Activated CD8-positive, alpha-beta memory T cell treated with anti-CD3 and anti-CD28 coated beads for 48 hours (primary cell): ENCODE measurements at regions not wholly inside any gene's neighbourhood (a gene's known extent, or its start where the extent isn't known, plus 50 kb on each side); places are given as distances from the start of the nearest gene placed in this dataset.

Experiments used
- DNase-seq, 3 experiments: peaks; one replicate each; pipeline ENCODE4 v3.0.0-alpha.2; 2020; ENCODE audit warnings: low read depth in 2 of 3, low spot score in 2 of 3

DNA sequence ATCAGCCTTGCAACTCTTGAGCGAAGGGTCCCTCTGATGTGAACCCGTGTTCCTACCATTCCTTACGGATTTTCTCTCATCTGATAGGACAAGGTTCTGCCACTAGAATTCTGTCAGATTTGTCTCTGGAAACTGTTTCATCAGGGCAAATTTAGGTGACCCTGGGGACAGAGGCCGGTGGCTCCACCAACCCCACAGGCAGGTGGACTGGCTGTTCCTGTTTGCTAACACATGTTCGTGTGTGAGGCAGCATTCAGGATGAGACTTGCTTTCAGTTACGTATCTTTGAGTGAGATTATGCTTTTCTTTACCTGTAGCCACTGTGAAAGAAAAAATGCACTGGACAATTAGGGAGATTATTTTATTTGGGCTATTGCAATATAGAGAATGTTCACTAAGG lies 449.9 kb downstream of the INHBA start:
- no peak for DNase-seq

GRCh38 chr7:41252551-41252950 lies 450.3 kb downstream of the INHBA start:
- no peak for DNase-seq

DNA sequence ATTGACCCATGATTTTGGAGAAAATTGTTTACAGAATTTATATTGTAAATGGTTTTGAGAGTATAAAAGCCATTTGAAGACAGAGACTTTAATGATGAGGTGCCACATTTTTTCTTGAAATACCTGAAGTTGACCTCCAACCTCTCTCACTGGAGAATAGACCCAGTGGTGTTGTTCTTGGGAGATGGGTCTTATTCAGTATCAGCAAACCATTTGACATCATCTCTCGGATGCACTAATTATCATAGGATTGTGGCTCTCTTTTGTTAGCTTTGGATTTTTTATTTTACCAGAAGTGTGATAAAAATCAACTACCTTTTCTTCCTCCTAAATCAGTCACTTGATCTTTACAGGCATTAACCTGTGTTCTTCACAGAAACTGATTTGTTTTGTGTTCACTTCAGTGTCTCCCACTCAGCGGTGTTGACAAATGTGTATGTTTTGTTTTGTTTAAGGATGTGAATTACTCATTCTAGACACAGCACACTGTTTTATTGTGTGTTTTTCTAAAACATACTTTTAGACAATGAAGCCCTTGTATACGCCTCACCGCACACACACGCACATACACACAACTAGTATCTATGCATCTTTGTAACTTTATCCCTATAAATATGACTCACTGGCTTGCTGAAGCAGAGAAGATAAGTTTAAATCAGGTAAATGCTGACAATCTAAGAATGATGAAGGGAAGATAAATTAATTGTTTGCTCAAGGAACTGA lies 455.6 kb downstream of the INHBA start:
- no peak for DNase-seq

DNA sequence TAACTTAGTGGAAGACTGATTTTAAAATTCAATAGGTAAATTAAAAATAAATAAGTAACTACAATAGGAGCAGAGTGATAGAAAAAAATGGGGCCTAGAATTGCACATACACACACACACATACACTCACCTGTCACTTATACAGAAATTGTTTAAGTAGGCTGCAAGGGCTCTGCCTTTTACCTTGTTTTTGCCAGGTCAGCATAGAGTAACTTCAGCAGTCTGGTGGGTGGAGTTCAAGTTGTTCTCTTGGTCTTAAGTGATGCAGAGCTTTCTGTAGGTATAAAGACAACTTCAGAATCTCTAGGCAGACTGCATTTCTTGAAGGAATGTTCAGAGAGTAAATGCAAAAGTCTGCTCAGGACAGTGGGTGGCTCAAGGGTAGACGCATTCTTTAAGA lies 457.0 kb downstream of the INHBA start:
- DNase-seq: no peak

DNA sequence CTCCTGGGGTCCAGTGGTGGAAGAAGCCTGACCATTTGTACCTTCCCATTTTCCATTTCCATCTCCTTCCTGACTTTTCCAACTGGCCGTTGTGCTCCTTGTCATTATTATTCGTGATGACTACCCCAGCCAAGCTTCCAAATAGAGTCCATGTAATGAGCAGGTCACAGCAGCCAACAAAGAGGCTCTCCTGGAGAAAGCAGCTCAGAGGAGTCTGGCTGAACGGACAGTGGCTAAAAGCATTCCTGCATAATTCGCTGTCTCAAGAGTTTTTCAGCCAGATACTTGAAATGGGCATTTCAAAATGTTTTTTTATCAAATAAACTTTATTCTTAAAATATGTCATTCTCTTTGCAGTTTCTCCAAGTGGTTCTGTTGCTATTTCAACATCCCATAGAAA lies 458.6 kb downstream of the INHBA start:
- no peak for DNase-seq

- no peak for DNase-seq
These were observed 461.2 kb downstream of the INHBA start for GRCh38 chr7:41241641-41242040.

DNA sequence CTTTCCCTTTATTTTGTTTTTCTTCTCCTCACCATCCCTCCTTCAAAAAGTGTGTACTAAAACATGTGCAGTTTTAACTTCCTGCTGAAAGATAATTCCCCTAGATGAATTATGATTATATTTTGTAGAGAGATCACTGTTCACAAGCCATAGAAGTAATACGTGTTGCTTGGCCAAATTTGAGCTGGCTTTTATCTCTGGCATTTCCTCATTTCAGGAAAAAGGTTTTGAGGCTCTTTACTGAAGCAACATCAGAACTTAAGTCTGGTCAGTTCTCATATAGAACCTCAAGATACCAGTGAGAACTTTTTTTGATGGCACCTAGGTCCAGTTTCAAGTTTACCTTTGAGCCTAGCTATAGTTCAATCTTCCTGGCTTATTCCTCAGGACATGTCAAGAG lies 463.3 kb downstream of the INHBA start:
- no peak for DNase-seq

GRCh38 chr7:41238851-41239331 lies 464.0 kb downstream of the INHBA start:
- no peak for DNase-seq

GRCh38 chr7:41237956-41238355 lies 464.9 kb downstream of the INHBA start:
- DNase-seq: no peak

DNA sequence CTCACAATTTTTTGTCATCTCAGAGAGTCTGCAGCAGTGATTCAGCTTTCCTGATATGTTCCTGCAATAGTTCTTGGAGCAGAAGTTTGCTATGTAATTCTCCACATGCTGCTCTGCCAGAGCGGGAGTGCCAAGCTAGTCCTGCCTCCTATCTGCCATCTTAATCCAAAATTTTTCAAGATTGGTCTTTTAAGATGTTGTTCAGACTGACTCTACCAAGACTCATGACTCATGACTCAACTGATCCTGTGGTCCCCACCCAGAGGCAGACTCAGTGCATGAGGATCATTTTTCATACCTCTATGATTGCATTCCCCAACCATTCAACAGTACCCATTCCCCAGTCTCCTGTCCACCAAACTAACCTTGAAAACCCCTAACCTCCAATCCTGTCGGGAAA lies 470.8 kb downstream of the INHBA start:
- no peak for DNase-seq

DNA sequence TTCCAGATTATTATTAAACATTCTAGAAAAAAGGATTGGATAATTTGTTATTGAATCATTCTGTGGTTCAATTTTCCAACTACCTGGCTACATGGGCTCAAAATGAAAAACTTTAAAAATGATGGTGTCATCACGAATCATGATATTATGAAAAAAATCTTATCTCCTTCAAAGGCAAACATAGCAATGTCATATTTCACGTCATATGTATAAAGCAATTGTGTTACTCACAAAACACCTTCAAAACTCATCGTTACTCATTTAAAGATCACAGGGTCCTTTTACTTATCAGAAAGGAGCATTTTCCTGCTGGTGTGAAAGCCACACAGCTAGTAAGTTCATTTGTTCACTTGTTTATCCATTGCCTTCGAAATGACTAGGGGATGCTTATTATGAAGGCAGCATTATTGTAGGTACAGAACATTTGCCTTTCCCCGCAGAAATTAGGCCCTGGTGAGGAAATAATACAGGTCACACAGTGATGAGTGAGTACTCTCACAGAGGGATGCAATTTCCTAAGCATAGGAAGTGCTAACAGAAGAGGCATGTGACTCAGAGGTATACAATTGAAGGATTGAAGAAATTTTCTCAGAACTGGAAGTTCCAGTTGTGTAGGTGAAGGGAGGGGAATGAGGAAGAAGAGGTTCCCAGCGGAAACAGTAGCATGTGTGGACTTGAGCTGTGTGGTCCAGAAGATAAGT lies 478.7 kb downstream of the INHBA start:
- no peak for DNase-seq

- DNase-seq: no peak
These were observed 480.1 kb downstream of the INHBA start for GRCh38 chr7:41222746-41223145.

DNA sequence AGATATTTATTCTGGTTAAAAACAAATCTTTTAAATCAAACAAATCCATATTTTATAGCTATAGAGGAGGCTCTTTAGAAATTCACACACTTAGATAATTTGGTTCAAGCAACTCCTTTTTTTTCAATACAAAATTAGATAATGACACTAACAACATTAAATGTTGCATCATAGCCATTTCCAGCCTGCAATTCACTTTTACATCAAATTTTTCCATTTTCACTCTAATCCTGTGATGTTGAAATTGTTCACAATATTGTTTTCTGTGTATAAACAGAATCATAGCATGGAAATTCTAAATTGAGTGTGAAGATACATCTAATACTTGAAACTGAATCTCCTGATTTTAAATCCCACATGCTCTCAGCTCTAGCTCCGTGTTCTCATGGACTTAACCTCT lies 482.6 kb downstream of the INHBA start:
- no peak for DNase-seq

GRCh38 chr7:41219276-41219675 lies 483.6 kb downstream of the INHBA start:
- no peak for DNase-seq

GRCh38 chr7:41217306-41217705 lies 485.6 kb downstream of the INHBA start:
- DNase-seq: no peak

GRCh38 chr7:41207141-41207540 lies 495.7 kb downstream of the INHBA start:
- DNase-seq: no peak

DNA sequence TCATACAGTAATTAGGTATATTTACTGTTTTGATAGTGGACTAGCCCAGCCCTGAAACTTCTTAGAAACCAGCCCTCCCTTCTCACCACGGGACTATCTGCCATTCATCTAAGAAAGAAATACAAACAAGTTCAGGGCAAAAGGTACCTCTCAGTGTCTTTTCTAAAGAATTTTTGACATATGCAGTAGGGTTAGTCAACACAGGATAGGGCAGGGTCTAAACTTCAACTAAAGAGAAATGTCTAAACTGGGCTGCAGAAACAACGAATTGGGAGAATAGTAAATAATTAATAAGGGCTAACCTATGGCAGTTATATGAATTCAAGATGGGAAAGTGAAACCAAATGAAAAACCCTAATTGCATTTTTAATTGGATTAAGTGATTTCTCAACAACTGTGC lies 496.6 kb downstream of the INHBA start:
- no peak for DNase-seq

- DNase-seq: no peak
These were observed 497.3 kb downstream of the INHBA start for GRCh38 chr7:41205600-41205999.

DNA sequence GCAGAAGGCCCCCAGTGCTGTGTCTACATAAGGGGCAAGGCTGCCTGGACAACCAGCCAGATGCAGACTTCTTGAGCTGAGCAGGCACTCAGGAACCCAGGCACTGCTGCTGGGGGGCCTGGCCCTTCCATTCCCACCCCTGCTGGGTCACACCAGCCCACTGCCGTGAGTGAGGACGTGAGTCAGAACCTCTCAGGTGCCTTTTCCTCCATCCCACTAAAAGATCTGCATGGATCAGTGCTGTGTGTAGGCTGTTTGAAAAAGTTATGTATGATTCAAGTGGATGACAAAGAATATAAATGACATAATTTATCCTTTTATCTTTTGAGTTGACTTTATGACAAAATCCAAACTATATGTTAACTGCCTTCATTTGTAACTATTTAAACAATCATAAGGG lies 499.3 kb downstream of the INHBA start:
- DNase-seq: no peak

DNA sequence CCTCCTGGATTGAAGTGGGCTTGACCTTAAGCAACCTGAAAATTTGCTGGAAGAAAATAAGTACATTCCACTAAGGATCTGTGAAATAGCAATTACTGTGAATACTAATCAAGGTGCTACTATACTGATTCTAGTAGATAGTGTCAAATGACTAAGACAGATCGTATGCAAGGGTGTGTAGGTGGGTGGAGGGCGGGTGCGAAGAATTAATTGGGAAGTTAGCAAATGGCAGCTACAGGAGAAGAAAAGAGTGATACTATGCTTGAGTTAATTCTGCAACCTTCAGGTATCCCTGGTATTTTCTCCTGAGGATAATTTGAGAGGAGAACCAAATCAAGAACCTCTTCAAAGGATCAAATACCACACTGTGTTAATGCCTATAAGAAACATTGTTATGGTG lies 501.9 kb downstream of the INHBA start:
- DNase-seq: no peak

DNA sequence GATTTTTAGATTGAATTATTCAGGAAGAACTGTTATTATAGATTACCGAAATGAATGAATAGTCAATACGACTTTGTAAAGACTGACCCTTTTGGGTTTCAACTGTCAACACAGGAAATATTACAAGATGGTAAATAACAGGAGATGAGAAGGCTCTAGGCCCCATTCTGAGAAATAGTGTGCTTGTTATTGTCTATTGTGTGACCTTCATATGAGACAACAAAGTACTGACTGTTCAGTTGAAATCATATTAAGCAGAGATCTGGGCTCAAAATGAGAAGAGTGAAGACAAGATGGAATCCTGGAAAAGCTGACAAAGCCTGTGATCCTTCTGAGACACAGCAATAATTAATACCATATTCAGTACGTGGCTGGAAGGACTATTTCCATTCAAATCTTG lies 503.8 kb downstream of the INHBA start:
- DNase-seq: no peak

- no peak for DNase-seq
These were observed 504.4 kb downstream of the INHBA start for GRCh38 chr7:41198502-41198901.

- no peak for DNase-seq
These were observed 505.1 kb downstream of the INHBA start for GRCh38 chr7:41197769-41198168.
